GM19023 (cell line): ENCODE measurements at regions not wholly inside any gene's neighbourhood (a gene's known extent, or its start where the extent isn't known, plus 50 kb on each side); places are given as distances from the start of the nearest gene placed in this dataset.
"Not testable (repeated sequence)": the region's sequence is repeated elsewhere in the genome, so short reads cannot be mapped to it uniquely, and the experiment has no call there.

Source experiments
- ATAC-seq: cut with Tn5 transposase; IDR thresholded peaks from one replicate; pipeline ENCODE4 v1.9.1; 2021; ENCODE audit warnings: mild to moderate bottlenecking, moderate library complexity; ENCODE audit not compliant: unreplicated experiment

DNA sequence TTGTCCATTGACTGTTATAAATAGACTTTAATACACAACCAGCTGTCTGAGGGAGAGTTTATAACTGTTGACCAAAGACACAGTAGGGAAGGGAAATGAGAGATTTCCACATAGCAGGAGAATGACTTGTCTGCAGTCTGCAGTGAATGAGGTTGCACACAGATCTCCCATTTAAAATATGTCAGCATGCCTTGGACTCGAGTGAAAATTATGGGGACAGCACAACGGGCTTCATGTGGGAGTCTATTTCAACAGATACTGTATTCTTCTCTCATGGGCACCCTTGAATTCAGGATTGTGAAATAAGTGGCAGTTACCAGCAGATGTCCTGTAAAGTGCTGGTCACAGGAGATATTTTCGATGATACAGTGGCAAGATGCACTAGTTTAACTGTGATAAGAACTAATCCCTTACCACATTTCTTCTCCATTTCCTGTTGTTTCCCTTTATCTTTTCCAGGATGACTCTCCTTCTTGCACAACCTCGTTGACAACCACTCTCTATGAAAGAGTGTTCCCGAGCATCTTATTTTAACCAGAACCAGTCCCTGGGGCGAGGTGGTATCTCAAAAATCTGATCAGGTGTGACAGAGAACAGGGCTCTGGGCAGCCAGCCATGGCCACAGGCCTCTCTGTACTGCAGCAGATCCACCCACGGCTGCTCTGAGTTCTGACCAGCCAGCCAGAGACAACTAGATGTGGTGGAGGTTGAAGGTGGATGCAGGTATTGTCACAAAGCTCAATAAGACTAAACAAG lies 51.5 kb upstream of the MAP3K1 start:
- no peak for ATAC-seq

DNA sequence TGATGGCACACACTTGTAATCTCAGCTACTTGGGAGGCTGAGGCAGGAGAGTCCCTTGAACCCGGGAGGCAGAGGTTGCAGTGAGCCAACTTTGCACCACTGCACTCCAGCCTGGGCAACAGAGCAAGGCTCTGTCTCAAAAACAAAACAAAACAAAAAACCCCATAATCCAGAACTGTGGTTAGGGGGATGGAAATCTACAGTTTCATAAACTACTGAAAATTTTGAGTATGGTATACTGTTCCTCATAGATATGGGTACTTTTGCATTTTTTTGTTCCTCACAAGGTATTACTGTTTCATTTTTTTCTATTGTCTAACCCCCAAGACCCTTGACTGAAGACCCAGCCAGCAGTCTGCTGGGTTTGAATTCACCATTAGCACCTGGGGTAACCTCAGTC lies 52.2 kb upstream of the MAP3K1 start:
- no peak for ATAC-seq

DNA sequence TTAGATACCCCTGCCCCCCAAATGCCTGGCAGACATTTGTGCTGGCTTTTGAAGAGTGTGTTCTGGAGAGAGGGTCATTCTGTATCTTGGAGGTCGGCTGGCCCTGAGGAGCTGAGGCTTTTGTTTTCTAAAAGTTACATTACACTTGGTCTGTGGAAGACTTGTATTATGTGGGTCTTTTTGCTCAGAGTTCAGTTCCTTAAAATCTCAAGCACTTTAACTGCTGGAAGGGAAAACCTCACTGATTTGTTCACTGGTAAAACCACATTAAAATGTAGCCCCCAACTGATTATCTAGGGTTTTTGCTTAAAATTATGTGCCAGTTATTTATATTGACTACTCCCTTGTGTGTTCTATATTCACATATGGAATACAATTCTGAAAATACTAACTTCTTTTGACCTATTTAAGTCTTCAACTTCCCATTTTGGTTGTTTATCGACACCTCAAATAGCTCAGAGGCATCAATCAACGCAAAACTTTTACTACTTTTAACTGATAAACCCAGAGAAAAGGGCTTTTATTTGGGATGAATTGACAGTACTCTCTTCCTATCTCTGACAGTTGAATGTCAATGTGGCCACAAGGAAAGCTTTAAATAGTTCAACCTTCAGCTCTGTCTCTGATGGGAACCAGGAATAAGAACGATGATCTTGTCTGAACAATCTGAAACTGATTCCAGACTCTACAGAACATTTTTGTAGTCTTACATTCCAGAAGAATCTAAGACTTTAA lies 54.0 kb upstream of the MAP3K1 start:
- ATAC-seq, result no peak

DNA sequence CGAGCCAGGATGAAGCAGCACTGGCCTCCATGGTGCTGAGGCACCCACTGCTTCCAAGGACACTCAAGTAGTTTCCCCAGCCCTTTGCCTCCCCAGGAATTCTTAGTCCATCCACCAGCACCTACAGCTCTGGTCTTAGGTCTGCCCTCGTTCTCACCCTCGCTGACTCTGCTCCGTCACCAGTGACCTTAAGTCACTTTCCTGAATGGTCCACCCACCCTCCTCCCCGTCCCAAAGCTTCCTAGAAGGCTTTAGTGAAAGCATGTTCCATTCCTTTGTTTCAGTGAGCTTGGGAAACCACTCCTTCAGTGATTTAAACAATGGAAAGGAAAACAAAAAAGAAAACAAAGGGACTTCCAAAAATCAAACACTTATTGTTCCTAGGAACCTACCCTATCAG lies 54.6 kb upstream of the MAP3K1 start:
- no peak for ATAC-seq

DNA sequence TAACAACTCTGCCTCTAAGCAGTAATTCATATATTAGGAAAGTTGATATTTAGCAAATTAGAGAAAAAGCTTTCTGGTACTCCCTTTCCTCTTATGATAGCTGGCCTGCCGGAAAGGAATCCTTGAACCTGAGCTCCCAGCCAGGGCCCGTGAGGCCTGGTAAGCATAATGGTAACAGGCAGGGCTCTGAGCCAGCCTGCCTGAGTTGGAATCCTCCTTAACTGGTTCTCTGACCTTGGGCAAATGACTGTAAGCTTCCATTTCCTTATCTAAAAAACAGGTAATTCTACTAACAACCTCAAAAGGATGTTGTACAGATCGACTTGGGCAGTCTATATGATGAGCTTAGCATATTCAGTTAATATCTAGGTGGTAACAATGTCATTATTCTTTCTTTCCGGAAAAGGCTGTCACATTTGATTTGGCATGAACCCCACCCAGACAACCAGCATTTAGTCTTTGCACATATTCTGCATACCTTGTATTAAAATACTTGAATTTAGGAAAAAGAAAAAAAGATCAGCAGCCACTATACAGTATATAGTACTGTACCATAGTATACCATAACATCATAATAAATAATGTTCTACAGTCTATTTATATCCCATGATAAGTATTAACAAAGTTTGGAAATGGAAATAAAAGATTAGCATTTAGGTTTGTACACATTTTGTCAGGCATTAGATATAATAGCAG lies 55.7 kb upstream of the MAP3K1 start:
- ATAC-seq, result no peak

DNA sequence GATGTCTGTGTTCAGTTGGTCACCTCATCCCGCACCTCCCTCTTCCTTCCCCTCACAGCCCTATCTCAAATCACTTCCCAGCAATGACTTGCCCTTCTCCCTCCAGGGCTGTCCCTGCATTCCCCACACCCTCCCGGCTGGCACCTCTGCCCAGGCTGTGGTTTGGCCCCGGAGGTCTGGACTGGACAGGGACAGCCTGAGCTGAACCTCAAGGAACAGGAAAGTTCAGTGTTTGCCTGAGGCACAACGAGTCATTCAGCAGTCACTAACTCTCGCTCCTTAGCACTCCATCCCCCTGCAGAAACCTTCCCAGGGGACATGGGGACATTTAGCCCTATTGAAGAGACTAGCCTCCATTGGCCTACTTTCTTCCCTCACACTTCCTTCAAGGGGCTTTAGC lies 58.3 kb upstream of the MAP3K1 start:
- ATAC-seq, result no peak

DNA sequence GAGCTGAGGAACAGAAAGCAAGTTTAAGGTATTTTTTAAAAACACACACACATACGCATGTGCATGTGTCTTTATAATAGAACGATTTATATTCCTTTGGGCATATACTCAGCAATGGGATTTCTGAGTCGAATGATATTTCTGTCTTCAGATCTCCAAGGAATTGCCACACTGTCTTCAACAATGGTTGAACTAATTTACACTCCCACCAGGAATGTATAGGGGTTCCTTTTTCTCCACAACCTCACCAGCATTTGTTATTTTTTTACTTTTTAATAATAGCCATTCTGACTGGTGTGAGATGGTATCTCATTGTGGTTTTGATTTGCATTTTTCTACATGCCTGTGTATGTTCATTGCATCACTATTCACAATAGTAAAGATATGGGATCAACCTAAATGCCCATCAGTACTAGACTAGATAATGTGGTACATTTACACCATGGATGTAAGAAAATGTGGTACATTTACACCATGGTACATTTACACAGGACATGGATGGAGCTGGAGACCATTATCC lies 60.3 kb upstream of the MAP3K1 start:
- no peak for ATAC-seq

DNA sequence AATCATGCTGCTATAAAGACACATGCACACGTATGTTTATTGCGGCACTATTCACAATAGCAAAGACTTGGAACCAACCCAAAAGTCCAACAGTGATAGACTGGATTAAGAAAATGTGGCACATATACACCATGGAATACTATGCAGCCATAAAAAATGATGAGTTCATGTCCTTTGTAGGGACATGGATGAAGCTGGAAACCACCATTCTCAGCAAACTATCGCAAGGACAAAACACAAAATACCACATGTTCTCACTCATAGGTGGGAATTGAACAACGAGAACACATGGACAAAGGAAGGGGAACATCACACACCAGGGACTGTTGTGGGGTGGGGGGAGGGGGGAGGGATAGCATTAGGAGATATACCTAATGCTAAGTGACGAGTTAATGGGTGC lies 61.8 kb upstream of the MAP3K1 start:
- ATAC-seq, result not testable (repeated sequence)

DNA sequence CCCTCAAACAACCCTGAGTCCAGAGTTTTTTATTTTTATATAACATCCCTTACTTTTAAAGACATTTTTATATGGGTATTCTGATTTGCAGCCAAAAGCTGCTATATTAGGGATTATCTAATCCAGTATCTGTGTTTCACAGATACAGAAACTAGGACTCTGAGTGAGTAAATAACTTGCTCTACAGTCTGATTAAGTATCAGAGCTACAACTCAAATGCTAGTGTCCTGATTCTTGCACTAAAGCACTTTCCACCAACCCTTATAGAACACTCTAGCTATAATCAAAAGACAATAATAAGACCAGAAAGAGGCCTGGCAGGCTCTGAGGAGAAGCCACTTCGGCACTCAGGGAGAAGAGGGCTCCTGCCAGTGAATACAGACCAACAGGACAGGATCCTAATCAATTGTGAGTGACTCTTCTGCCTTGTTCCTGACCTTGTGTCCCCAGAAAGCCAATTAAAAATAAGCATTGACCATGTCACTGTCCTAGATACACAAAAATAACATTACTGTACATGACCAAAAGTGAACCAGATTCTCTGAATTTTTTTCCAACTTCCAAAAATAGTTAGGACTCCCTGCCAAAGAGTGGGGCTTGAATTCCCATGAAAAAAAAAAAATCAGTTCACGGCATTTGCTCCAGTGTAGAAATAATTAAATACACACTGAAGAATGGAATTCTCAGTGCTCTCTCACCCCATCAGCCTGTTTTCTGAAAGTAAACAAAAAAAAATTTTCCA lies 63.6 kb upstream of the MAP3K1 start:
- no peak for ATAC-seq

DNA sequence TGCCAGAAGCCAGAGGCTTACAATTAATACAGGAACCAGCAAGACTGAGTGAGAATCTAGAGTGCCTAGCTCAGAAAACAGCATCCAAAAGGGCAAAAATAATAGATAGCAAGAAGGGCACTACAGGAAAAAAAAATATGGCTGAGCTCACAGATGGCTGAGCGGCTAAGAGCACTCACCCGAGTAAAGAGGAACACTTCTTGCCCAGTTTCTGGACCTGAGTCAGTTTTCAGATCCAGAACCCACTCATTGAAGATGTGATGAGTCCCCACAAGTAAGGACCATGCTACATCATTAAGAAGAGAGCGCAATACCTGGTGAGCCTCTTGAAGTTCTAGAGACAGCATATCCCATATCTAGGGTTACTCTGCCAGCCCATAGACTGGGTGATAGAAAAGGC lies 65.5 kb upstream of the MAP3K1 start:
- no peak for ATAC-seq

DNA sequence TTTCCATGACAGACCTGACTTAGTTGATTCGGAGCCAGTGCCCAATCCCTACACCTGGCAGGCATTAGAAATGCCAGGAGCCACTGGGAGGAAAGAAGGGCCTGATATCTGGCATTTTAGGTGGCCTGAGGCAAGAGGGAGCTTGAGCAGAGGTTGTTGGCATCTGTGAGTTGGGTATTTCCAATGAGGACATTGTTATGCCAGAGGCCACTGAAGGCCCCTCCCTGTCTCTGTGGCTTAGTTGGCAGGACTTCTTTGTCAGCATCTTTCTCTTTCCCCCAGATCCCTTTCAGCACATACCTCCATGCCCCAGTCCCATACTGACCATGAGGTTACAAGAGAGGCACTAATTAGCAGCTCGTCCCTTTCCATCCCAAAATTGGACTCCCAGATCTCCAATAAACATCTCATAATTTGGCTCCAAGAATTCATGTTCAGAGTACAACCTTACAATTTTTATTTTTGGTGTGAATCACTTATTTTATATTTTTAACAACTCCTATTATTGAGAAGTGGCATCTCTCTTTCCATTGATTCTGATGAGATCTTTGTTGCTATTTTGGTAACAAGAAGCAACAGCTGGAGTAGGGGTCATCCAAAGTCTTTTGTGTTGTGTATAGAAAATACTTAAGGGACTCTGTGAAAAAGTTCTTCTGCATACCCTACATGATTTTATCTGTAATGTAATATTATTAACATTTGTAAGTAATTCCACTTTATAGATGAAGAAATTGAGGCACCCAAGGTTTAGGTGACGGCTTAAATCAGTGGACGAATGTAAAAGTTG lies 68.6 kb upstream of the MAP3K1 start:
- no peak for ATAC-seq

DNA sequence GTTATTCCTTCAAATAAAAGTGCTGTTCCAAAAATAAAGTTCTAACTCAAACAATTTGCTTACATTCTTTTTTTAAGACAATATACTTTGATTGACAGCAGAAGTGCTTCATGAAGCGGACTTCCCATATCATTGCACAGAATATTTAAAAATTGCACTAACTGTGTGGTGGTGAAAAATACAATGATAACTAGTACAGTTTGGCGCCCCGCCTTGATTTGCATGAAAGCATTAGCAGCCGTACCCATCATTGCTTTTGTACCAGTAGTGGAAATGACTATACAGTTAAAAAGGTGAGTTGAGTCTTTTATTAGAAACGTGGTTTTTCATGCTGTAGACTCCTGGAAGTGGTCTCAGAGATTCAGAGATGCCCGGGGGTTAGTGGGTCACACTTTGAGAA lies 69.5 kb upstream of the MAP3K1 start:
- no peak for ATAC-seq

DNA sequence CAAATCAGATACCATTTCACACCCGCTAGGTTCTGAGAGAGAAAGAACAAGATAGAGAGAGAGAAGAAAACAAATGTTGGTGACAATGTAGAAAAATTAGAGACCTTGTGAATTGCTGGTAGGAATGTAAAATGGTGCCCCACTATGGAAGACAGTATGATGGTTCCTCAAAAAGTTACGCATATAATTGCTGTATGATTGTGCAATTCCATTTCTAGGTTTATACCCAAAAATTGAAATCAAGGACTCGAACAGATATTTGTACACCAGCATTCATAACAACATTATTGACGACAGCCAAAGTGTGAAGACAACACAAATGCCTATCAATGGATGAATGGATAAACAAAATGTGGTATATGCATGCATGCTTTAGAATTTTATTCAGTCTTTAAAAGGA lies 74.5 kb upstream of the MAP3K1 start:
- ATAC-seq, result no peak

DNA sequence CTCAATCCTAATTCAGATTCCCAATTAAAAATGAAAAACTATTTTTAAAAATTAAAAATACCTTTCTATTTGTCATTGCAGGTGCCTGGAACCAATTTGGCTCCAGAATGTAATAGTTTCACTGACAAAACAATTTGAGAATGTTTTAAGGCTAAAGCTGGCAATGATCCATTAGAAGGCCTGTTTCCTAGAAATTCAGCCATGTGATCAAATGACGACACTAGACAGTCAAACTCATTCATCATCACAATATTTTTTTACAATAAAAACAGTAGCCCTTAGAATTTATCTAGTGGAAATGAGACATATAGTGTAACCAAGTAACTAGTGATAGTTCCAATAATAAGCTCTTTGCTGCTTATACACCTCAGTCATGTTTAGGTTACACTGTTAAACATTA lies 75.4 kb upstream of the MAP3K1 start:
- no peak for ATAC-seq

DNA sequence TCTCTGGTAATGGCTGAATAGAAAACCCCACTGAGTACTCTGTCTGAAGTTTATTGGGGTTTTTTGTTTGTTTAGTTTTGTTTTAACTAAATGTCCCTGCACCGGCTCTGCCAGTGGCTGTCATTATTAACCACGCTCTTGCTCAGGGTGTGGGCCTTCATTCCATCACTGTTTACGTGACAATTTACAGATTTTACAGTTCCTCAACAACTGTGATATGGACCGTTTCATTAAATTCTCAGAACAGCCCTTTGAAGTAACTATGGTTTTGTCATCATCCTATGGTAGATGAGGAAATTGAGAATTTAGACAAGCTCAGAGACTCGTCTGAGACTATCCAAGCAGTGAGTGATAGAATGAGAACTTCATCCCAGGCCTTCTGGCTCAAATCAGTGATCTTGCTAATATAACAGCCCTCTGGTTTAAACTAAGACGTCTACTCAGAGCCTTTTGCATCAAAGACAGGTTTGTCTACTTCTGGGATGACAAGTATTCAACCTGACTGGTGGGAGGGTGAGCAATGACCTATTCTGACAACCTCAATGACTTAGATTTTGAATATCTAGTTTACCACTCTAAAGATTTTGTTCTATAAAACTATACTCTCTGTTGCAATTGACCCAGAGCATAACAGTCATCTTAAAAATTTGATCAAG lies 77.3 kb upstream of the MAP3K1 start:
- ATAC-seq, result no peak

DNA sequence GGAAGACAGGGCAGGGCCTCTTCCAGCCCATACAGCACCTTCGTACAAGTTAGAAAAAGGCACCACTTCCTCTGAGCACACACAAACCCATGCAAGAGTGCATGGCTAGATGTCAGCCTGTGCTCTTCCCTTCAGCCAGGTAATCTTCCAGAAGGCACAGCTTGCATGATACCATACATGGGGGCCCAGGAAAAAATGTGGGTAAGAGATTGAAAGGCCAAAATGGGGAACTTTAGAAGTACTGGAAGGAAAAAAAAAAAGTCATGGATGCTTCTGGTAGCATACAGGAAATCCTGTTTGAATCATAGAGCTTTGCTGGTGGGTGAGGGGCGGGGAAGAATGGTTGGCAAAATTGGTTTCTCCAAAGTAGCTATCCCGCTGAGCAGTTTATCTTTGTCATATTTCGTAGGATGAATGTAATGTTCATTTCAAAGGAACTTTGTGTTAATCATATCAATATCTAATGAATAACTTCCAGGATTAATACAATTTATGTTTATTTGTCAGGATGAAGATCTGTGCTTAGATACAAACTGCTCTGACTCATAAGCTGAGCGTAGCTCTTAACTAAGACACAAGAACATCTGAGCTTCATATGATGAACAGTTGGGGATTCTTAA lies 78.2 kb upstream of the MAP3K1 start:
- no peak for ATAC-seq

DNA sequence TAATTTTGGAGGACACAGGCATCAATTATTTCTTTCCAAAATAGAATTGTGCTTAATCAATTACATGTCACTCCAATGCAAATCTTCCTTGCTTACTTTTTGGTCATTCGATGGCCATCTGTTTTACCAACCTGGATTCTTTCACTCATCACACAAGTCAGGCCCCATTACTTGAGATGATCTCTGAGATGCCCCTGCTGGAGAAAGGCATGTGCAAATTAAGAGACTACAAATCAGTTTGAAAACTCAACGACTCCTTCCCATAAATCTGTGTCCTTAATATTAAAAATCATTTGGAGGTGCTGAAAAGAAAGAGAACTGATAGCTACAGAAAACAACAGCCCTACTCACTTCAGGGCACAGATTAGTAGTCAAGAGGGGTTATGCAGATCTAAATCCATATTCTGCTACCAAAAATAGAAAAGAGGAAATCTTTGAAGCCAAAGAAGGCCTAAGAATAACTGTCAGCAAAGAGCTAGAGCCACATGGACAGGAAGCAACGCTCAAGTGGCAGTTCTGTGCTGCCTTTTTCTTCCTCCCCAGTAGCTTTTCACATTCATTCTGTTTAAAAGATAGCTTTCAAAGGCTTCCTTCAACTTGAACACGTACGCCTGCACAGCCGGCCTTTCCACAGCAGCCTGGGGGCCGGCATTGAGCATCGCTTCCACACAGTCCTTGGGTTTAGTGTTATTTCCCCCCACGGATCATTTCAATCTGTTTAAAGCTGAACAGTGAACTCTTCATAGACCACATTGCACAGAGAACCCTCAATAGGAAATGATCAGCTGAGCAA lies 79.3 kb upstream of the MAP3K1 start:
- no peak for ATAC-seq

DNA sequence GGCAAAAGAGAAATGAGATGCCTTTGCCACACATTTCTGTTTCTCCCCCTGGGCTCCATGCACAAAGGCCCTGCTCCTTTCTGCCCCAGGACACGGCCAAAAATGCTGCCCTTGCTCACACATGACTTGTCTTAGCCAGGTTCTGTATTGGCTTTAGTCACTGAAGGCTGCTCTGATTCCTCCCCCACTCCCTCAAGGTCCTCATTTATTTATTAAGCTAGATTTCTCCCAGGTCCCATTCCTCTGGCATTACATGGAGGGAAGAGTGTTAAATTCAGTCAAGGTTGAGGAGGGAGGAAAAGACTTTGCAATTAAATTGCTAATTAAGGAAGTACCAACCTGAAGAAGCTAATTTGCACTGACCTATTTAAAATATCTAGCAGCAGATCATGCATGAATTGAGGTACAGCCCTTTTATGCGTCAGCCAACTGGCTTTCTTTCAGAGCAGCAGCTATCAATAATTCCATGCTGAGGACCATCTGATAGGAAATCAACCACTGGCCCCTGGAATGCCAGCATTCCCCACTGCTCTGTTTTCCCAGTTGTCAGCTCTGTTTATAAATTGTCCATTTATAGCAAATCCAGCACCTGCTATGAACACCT lies 81.2 kb upstream of the MAP3K1 start:
- no peak for ATAC-seq
